ENCODE measurements at regions not wholly inside any gene's neighbourhood (a gene's known extent, or its start where the extent isn't known, plus 50 kb on each side); places are given as distances from the start of the nearest gene placed in this dataset.

DNA sequence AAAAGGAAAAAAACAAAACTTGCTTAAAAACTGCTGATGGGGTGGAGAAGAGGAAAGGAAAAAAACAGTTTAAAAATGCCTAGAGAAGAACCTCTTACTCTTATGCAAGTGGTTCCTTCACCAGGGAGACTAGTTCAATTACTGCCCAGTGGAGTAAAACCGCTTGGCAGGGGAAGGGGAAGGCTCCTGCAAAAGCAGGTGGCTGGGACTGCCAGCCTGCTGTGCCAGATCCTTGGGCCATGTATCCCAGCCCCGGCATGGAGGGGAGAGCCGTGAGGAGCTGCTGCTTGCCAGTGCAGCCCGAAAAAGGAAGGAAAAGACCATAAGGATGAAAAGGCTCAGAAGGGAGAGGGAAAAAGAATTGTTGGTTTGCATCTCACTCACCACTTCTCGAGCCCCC is 123.0 kb downstream of the FSCB start:
- TF ChIP-seq POLR2A (IDR thresholded peaks at IDR 0.05; ENCODE audit: low read depth) = no peak
- TF ChIP-seq, protein P1, sequence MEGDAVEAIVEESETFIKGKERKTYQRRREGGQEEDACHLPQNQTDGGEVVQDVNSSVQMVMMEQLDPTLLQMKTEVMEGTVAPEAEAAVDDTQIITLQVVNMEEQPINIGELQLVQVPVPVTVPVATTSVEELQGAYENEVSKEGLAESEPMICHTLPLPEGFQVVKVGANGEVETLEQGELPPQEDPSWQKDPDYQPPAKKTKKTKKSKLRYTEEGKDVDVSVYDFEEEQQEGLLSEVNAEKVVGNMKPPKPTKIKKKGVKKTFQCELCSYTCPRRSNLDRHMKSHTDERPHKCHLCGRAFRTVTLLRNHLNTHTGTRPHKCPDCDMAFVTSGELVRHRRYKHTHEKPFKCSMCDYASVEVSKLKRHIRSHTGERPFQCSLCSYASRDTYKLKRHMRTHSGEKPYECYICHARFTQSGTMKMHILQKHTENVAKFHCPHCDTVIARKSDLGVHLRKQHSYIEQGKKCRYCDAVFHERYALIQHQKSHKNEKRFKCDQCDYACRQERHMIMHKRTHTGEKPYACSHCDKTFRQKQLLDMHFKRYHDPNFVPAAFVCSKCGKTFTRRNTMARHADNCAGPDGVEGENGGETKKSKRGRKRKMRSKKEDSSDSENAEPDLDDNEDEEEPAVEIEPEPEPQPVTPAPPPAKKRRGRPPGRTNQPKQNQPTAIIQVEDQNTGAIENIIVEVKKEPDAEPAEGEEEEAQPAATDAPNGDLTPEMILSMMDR (IDR thresholded peaks at IDR 0.05) = no peak
